ENCODE measurements at regions not wholly inside any gene's neighbourhood (a gene's known extent, or its start where the extent isn't known, plus 50 kb on each side); places are given as distances from the start of the nearest gene placed in this dataset.

- H3K9ac ChIP-seq: no peak overlapping the region
These were observed 120.2 kb upstream of the PJA1 start for GRCh38 chrX:69285401-69285877.

GRCh38 chrX:69284491-69284890 is 119.2 kb upstream of the PJA1 start:
- no peaks in the 10 kb centered on the region for H3K27me3 ChIP-seq (ENCODE audit: control insufficient read depth, insufficient read depth, low read length)
- H3K4me2 ChIP-seq (ENCODE audit: low read length): no peak overlapping the region
- peaks cover 11% of the 10 kb centered on the region for H3K4me1 ChIP-seq
- H3K36me3 ChIP-seq (ENCODE audit: control insufficient read depth, insufficient read depth, low read length): no peaks in the 10 kb centered on the region
- H3K9ac ChIP-seq: no peak overlapping the region
- H2AFZ ChIP-seq: no peak overlapping the region
- no peaks in the 10 kb centered on the region for H3K79me2 ChIP-seq
- no peaks in the 10 kb centered on the region for H3K9me3 ChIP-seq (ENCODE audit: control insufficient read depth, low read length)
- TF ChIP-seq CTCF (IDR thresholded peaks at IDR 0.05): no peak
- H3K4me3 ChIP-seq (ENCODE audit: low read depth, low read length): no peak overlapping the region
- no peak overlapping the region for H3K27ac ChIP-seq

More at GRCh38 chrX:69285401-69285877, 120.2 kb upstream of the PJA1 start:
- TF ChIP-seq CTCF (IDR thresholded peaks at IDR 0.05): no peak
- Histone ChIP-seq H3K4me3 (ENCODE audit: low read depth, low read length) (peak overlapping the region; percentile 38), H3K79me2 (no peaks in the 10 kb centered on the region), H3K36me3 (ENCODE audit: control insufficient read depth, insufficient read depth, low read length) (no peaks in the 10 kb centered on the region), H3K4me1 (peaks cover 11% of the 10 kb centered on the region), H2AFZ (peak overlapping the region; percentile 69), H3K9me3 (ENCODE audit: control insufficient read depth, low read length) (no peaks in the 10 kb centered on the region), H3K27me3 (ENCODE audit: control insufficient read depth, insufficient read depth, low read length) (no peaks in the 10 kb centered on the region), H3K27ac (no peak overlapping the region), H3K4me2 (ENCODE audit: low read length) (no peak overlapping the region)

GRCh38 chrX:69282893-69283690 is 117.8 kb upstream of the PJA1 start:
- Histone ChIP-seq H3K36me3 (ENCODE audit: control insufficient read depth, insufficient read depth, low read length) (no peaks in the 10 kb centered on the region), H3K4me2 (ENCODE audit: low read length) (no peak overlapping the region), H2AFZ (no peak overlapping the region), H3K27me3 (ENCODE audit: control insufficient read depth, insufficient read depth, low read length) (no peaks in the 10 kb centered on the region), H3K4me3 (ENCODE audit: low read depth, low read length) (no peak overlapping the region), H3K27ac (no peak overlapping the region), H3K79me2 (no peaks in the 10 kb centered on the region), H3K9ac (no peak overlapping the region), H3K9me3 (ENCODE audit: control insufficient read depth, low read length) (no peaks in the 10 kb centered on the region), H3K4me1 (peaks cover 7% of the 10 kb centered on the region)
- no peak for TF ChIP-seq CTCF (IDR thresholded peaks at IDR 0.05)

- Histone ChIP-seq H3K4me3 (ENCODE audit: low read depth, low read length) (no peak overlapping the region), H3K9ac (no peak overlapping the region), H2AFZ (no peak overlapping the region), H3K27me3 (ENCODE audit: control insufficient read depth, insufficient read depth, low read length) (no peaks in the 10 kb centered on the region), H3K9me3 (ENCODE audit: control insufficient read depth, low read length) (no peaks in the 10 kb centered on the region), H3K4me1 (no peaks in the 10 kb centered on the region), H3K4me2 (ENCODE audit: low read length) (no peak overlapping the region), H3K36me3 (ENCODE audit: control insufficient read depth, insufficient read depth, low read length) (no peaks in the 10 kb centered on the region), H3K79me2 (no peaks in the 10 kb centered on the region), H3K27ac (no peak overlapping the region)
- TF ChIP-seq CTCF (IDR thresholded peaks at IDR 0.05): no peak
These were observed 115.7 kb upstream of the PJA1 start for GRCh38 chrX:69280933-69281332.

- H2AFZ ChIP-seq: no peak overlapping the region
- no peak for TF ChIP-seq CTCF (IDR thresholded peaks at IDR 0.05)
- no peaks in the 10 kb centered on the region for H3K27me3 ChIP-seq (ENCODE audit: control insufficient read depth, insufficient read depth, low read length)
- H3K4me2 ChIP-seq (ENCODE audit: low read length): no peak overlapping the region
- H3K9me3 ChIP-seq (ENCODE audit: control insufficient read depth, low read length): no peaks in the 10 kb centered on the region
- no peaks in the 10 kb centered on the region for H3K79me2 ChIP-seq
- H3K4me1 ChIP-seq: no peaks in the 10 kb centered on the region
- no peak overlapping the region for H3K27ac ChIP-seq
- no peak overlapping the region for H3K9ac ChIP-seq
- no peak overlapping the region for H3K4me3 ChIP-seq (ENCODE audit: low read depth, low read length)
- no peaks in the 10 kb centered on the region for H3K36me3 ChIP-seq (ENCODE audit: control insufficient read depth, insufficient read depth, low read length)
These were observed 114.0 kb upstream of the PJA1 start for GRCh38 chrX:69279234-69279633.

All from parathyroid adenoma (tissue), 2 donors.